Effector CD4-positive, alpha-beta T cell (primary cell): ENCODE measurements at regions not wholly inside any gene's neighbourhood (a gene's known extent, or its start where the extent isn't known, plus 50 kb on each side); places are given as distances from the start of the nearest gene placed in this dataset.
"Not testable (repeated sequence)": the region's sequence is repeated elsewhere in the genome, so short reads cannot be mapped to it uniquely, and the experiment has no call there.

Source experiments
- DNase-seq: peaks from one replicate; pipeline ENCODE4 v3.0.0-alpha.2; 2020

GRCh38 chr16:66265048-66265415 is 101.5 kb upstream of the CDH5 start:
- no peak for DNase-seq

GRCh38 chr16:66264311-66265047 is 102.0 kb upstream of the CDH5 start:
- no peak for DNase-seq

DNA sequence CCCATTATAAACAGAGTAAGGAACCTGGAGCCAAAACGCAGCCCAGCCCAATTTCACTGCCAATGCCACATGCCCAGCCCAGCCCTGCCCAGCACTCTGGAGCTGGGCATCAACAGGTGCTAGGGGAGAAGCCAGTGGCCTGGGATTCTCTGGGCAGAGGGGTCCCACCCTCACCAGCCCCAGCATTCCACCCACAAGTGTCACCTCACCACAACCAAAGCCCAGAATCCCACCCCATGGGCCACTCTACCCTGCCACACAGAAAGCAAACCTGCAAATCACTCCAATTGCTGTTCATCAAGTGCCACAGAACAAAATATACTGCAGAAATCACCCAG is 102.5 kb upstream of the CDH5 start:
- DNase-seq = no peak

- DNase-seq = no peak
Observed at GRCh38 chr16:66263168-66263972, 103.1 kb upstream of the CDH5 start.

DNA sequence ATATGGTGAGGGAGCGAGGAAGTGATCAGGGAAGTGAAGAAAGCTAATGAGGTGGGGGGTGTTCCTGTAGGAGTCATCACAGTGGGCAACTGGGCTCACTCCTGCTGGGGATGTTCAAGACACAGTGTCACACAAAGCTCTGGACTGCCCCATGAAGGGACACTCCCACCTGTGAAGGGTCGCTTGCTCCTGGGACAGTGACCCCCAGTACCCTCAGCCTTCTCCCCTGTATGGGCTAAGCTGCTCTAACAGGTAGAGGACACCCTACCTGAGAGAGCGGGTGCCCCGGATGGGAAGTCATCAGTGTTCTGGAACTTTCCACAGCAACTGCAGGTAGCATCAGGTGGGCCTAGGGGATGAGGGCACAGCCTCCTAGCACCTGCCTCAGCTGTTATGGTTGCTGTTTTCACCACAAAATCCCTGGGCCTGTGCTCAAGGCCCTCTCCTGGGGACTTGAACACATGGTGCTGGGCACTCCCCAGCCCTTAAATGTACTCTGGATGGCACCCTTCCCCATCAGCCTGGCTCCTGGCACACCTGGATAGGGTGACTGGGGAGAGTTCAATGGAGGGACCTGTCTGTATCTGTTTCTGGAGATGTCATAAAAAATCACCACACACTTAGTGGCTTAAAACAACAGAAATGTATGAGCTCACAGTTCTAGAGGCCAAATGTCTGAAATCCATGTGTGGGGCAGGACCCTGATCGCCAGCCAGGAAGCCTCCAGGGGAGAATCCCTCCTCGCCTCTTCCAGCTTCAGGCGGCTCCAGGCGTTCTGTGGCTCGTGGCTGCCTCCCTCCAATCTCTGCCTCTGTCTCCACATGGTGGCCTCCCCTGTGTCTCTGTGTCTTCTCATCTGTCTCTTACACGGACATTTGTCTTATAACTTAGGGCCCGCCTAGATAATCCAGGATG is 104.0 kb upstream of the CDH5 start:
- DNase-seq = no peak

GRCh38 chr16:66261826-66262225 is 104.7 kb upstream of the CDH5 start:
- no peak for DNase-seq

- DNase-seq = no peak
Observed at GRCh38 chr16:66260522-66261254, 105.8 kb upstream of the CDH5 start.

DNA sequence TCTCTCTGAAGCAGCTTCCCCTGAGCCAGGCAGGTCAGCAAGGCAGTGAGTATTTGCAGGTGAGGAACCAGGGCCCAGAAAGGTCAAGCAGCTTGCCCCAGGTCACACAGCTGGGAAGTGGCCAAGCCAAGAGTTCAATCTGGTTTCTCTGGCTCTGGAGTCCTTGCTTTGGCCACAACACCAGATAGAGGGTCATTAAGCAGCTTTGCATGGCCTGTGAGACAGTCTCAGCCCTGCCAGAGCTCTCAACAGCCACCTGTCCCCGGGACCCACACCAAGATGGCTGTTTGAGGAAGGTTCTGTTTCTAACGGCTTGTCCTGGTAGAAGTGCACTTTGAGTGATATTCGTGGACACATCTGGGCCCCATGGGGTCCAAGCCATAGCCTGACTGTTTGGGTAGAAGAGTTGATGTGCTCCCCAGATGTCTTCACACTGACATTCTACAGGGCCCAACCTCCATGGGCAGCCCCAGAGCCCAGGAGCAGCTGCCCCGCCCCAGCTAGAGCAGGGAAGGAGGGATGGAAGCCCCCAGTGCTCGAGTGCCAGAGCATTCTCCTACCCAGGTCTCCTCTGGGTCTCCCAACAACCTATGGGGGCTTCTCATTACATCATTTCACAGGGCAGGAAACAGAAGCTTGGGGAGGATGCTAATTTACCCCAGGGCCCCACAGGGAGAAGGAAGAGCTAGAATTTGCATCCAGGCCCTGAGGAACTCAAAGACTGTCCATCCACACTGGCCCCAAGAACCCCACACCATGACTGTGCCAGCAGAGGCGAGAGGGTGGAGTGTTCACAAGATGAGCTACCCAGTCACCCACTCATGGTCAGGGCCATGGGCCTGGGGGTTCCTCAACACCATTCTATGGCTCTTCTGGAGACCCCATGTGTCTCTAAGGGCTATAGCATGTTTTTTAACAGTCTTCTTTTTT is 107.3 kb upstream of the CDH5 start:
- DNase-seq = no peak

DNA sequence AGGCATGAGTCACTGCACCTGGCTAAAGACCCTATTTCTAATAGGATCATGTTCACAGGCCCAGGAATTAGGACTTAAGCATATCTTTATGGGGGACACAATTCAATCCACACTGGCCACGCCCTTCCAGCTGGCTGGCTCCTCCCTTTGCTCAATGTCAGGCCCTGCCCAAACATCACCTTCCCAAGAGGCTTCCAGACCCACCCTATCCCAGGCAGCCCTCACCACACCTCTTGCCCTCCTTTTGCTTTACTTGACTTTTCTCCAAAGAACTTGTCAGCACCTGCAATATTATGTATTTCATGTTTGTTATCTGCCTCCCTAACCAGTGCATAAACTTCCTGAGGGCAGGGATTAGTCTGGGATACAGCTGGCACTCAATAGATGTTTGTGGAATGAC is 109.6 kb upstream of the CDH5 start:
- DNase-seq = no peak

DNA sequence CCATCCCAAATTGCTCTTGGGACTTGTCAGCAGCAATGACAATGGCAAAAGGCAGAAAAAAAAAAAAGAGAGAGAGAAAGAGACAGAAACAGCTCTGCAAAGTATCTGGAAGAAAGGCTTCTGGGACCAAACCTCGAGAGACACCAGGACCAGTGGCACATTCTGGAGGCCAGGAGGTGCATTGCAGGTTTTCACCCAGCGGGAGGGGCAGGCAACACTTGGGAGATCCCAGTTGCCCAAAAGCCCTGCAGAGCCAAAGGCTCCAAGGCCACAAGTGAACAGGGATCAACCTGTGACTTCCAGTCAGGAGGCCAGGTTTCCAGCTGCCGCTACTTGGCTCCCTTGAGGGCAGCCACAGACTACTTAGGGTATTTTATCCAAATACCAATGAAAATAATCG is 110.8 kb upstream of the CDH5 start:
- DNase-seq = no peak

- no peak for DNase-seq
Observed at GRCh38 chr16:66254751-66255150, 111.7 kb upstream of the CDH5 start.

GRCh38 chr16:66254106-66254505 is 112.4 kb upstream of the CDH5 start:
- no peak for DNase-seq

DNA sequence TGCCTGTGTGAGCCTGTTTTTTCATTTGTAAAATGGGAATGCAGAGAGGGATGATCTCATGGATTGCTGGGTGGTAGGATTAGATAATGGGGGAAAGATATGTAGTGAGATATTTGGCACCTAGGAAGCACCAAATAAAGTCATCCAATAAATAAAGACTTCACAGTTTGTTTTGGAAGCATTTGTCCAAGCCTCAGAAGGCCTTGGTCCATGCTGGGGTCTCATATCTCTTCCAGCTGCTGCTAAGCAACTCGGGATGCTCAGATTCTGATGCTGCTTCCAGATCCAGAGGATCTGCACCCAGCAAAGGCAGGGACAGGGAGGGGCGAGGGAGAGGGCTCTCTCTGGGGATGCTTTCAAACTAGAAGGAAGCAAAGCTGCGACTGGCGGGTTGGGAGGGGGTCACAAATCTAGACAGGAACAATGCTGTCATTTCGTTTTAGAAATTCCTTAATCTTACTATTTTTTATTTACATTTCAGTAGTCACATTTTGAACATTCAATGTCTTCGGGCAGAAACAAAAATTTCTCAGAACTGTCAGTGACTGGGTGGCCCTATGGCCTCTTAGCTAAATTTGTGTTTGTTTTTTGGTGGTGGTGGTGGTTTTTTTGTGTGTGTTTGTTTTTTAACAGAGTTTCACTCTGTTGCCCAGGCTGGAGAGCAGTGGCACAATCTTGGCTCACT is 114.9 kb upstream of the CDH5 start:
- no peak for DNase-seq

DNA sequence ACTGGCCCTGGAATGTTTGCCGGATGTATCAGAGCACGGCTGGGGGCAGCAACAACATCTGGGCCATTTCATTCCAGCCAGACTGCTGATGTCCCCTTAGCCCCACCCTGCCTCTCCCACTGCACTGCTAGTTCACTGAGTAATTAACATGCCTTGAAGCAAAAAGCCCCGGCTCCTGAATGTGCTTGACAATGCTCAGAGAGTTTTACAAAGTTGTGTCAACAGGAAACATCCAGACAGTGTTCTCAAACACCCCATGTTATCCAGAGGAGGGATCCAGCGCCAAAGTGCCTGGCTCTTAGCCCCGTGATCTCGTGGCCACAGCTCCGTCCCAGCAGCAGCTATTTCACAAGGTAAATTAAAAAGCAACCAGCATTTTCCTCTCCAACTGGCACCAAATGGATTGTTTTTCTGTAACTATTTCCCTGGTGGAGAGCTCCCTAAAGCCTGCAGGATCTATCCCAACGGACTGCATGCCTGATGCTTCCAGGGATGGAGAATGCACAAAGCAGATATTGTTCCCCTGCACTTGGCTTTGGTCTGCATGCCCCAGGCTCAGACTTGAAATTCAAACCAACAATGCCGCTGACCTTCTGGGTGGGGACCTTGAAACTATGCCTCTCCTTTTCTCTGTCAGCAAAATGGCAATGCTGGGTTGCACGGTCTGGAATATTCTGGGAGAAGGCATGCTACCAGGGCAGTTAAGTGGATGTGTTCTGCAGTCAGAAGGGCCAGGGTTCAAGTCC is 115.6 kb upstream of the CDH5 start:
- DNase-seq = no peak

- DNase-seq = no peak
Observed at GRCh38 chr16:66247516-66248481, 118.7 kb upstream of the CDH5 start.

- no peak for DNase-seq
Observed at GRCh38 chr16:66245868-66246267, 120.6 kb upstream of the CDH5 start.

DNA sequence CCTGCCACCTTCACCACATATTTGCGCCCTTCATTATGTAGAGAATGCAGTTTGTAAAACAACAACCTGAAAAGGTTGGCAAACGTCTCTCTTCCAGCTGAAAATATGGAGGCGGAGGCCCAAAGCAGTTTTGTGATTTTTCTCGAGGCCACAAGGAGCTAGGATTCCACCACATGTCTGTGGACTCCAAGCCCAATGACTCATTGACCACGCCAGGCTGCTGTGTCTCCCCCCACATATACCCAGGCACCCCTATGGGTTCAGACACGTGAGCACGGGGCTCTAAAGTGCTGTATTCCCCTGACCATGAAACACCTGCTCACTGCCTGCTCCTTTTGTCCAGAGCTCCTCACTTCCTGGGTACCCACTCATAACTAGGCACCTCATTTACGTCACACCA is 121.4 kb upstream of the CDH5 start:
- no peak for DNase-seq

- DNase-seq = no peak
Observed at GRCh38 chr16:66242672-66243071, 123.8 kb upstream of the CDH5 start.

- DNase-seq = not testable (repeated sequence)
Observed at GRCh38 chr16:66242206-66242605, 124.3 kb upstream of the CDH5 start.
